ENCODE measurements at regions not wholly inside any gene's neighbourhood (a gene's known extent, or its start where the extent isn't known, plus 50 kb on each side); places are given as distances from the start of the nearest gene placed in this dataset.

DNA sequence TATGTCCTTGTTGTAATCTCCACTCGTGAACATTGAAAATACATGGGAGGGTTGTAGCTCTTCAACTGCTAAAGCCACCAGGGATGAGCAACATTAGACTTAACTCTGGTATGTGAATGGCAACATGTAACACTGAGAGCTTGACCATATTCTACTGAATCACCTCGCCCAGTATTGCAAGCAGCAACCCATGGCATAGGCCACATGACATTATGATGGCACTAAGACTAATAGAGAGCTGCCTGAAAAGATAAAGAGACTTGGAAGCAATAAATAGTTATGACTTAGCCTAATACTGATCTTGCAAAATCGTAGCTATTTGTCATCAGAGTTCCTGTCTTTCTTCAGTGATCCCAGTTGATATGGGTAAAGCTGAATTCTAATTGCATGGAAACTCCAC is 108.4 kb upstream of the NREP start:
- H3K79me2 ChIP-seq (replicated peaks; ENCODE audit: insufficient read depth, low read length), result no peaks in the 10 kb centered on the region
- no peak overlapping the region for H3K4me3 ChIP-seq (ENCODE audit: low read length)
- H3K4me2 ChIP-seq (ENCODE audit: low read length), result no peak overlapping the region
- no peaks in the 10 kb centered on the region for H3K27me3 ChIP-seq (ENCODE audit: insufficient read depth, low read depth, low read length)
- H3K27ac ChIP-seq (ENCODE audit: low read length), result no peak overlapping the region
- no peaks in the 10 kb centered on the region for H3K9me3 ChIP-seq (ENCODE audit: low read length)
- H3K9me2 ChIP-seq (ENCODE audit: insufficient read depth, low read length), result no peaks in the 10 kb centered on the region
- H3F3A ChIP-seq (ENCODE audit: insufficient read depth, low read length, poor library complexity, severe bottlenecking), result no peaks in the 10 kb centered on the region
- no peaks in the 10 kb centered on the region for H4K20me1 ChIP-seq (ENCODE audit: insufficient read depth)
- no peak overlapping the region for H2AFZ ChIP-seq (ENCODE audit: low read depth, low read length)
- TF ChIP-seq RAD21 (conservative IDR thresholded peaks at IDR 0.05) (no peak), EP300 (conservative IDR thresholded peaks at IDR 0.05; ENCODE audit: poor library complexity, severe bottlenecking) (no peak), MXI1 (conservative IDR thresholded peaks at IDR 0.05; ENCODE audit: poor library complexity, severe bottlenecking) (no peak), POLR2AphosphoS5 (IDR thresholded peaks at IDR 0.05) (no peak), SMC3 (conservative IDR thresholded peaks at IDR 0.05; ENCODE audit: poor library complexity) (no peak), EZH2 (IDR thresholded peaks at IDR 0.05; ENCODE audit: borderline replicate concordance, insufficient read depth, low read length, poor library complexity, severe bottlenecking) (no peak), TAF1 (IDR thresholded peaks at IDR 0.05; ENCODE audit: low read depth) (no peak)
- TF ChIP-seq, protein P1, sequence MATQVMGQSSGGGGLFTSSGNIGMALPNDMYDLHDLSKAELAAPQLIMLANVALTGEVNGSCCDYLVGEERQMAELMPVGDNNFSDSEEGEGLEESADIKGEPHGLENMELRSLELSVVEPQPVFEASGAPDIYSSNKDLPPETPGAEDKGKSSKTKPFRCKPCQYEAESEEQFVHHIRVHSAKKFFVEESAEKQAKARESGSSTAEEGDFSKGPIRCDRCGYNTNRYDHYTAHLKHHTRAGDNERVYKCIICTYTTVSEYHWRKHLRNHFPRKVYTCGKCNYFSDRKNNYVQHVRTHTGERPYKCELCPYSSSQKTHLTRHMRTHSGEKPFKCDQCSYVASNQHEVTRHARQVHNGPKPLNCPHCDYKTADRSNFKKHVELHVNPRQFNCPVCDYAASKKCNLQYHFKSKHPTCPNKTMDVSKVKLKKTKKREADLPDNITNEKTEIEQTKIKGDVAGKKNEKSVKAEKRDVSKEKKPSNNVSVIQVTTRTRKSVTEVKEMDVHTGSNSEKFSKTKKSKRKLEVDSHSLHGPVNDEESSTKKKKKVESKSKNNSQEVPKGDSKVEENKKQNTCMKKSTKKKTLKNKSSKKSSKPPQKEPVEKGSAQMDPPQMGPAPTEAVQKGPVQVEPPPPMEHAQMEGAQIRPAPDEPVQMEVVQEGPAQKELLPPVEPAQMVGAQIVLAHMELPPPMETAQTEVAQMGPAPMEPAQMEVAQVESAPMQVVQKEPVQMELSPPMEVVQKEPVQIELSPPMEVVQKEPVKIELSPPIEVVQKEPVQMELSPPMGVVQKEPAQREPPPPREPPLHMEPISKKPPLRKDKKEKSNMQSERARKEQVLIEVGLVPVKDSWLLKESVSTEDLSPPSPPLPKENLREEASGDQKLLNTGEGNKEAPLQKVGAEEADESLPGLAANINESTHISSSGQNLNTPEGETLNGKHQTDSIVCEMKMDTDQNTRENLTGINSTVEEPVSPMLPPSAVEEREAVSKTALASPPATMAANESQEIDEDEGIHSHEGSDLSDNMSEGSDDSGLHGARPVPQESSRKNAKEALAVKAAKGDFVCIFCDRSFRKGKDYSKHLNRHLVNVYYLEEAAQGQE (IDR thresholded peaks at IDR 0.05; ENCODE audit: borderline replicate concordance), result no peak
- TF ChIP-seq, protein P2, sequence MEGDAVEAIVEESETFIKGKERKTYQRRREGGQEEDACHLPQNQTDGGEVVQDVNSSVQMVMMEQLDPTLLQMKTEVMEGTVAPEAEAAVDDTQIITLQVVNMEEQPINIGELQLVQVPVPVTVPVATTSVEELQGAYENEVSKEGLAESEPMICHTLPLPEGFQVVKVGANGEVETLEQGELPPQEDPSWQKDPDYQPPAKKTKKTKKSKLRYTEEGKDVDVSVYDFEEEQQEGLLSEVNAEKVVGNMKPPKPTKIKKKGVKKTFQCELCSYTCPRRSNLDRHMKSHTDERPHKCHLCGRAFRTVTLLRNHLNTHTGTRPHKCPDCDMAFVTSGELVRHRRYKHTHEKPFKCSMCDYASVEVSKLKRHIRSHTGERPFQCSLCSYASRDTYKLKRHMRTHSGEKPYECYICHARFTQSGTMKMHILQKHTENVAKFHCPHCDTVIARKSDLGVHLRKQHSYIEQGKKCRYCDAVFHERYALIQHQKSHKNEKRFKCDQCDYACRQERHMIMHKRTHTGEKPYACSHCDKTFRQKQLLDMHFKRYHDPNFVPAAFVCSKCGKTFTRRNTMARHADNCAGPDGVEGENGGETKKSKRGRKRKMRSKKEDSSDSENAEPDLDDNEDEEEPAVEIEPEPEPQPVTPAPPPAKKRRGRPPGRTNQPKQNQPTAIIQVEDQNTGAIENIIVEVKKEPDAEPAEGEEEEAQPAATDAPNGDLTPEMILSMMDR (IDR thresholded peaks at IDR 0.05; ENCODE audit: poor library complexity, severe bottlenecking), result no peak
- H3K36me3 ChIP-seq (ENCODE audit: insufficient read depth, low read length), result no peaks in the 10 kb centered on the region
- no peak overlapping the region for H3K9ac ChIP-seq (ENCODE audit: low read length)

DNA sequence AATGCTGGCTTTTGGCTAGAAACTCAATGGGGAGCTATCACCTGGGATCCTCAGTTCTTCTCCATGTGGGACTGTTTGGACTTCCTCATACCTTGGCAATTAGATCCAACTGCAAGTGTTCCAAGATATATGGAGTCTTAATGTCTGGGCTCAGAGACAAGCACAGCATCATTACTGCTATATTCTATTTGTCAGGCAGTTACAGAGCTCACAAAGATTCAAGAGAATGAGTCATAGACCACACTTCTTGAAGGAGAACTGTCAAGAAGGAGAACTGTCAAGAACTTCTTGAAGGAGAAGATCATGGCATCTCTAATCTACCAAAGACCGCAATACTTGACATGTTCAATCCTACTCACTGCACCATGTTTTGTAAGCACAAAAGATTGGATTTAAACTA is 106.8 kb upstream of the NREP start:
- no peak overlapping the region for H2AFZ ChIP-seq (ENCODE audit: low read depth, low read length)
- no peaks in the 10 kb centered on the region for H3K9me3 ChIP-seq (ENCODE audit: low read length)
- H3K4me2 ChIP-seq (ENCODE audit: low read length), result no peak overlapping the region
- no peaks in the 10 kb centered on the region for H4K20me1 ChIP-seq (ENCODE audit: insufficient read depth)
- H3F3A ChIP-seq (ENCODE audit: insufficient read depth, low read length, poor library complexity, severe bottlenecking), result no peaks in the 10 kb centered on the region
- no peak overlapping the region for H3K27ac ChIP-seq (ENCODE audit: low read length)
- no peak overlapping the region for H3K4me3 ChIP-seq (ENCODE audit: low read length)
- H3K79me2 ChIP-seq (replicated peaks; ENCODE audit: insufficient read depth, low read length), result no peaks in the 10 kb centered on the region
- no peak overlapping the region for H3K9ac ChIP-seq (ENCODE audit: low read length)
- no peak for TF ChIP-seq MXI1 (conservative IDR thresholded peaks at IDR 0.05; ENCODE audit: poor library complexity, severe bottlenecking)
- no peak for TF ChIP-seq POLR2AphosphoS5 (IDR thresholded peaks at IDR 0.05)
- TF ChIP-seq, protein P2 (IDR thresholded peaks at IDR 0.05; ENCODE audit: poor library complexity, severe bottlenecking), result no peak
- no peak for TF ChIP-seq RAD21 (conservative IDR thresholded peaks at IDR 0.05)
- TF ChIP-seq EP300 (conservative IDR thresholded peaks at IDR 0.05; ENCODE audit: poor library complexity, severe bottlenecking), result no peak
- TF ChIP-seq, protein P1 (IDR thresholded peaks at IDR 0.05; ENCODE audit: borderline replicate concordance), result no peak
- TF ChIP-seq SMC3 (conservative IDR thresholded peaks at IDR 0.05; ENCODE audit: poor library complexity), result no peak
- no peak for TF ChIP-seq EZH2 (IDR thresholded peaks at IDR 0.05; ENCODE audit: borderline replicate concordance, insufficient read depth, low read length, poor library complexity, severe bottlenecking)
- TF ChIP-seq TAF1 (IDR thresholded peaks at IDR 0.05; ENCODE audit: low read depth), result no peak
- no peaks in the 10 kb centered on the region for H3K9me2 ChIP-seq (ENCODE audit: insufficient read depth, low read length)
- no peaks in the 10 kb centered on the region for H3K27me3 ChIP-seq (ENCODE audit: insufficient read depth, low read depth, low read length)
- no peaks in the 10 kb centered on the region for H3K36me3 ChIP-seq (ENCODE audit: insufficient read depth, low read length)

All from neural cell (in vitro differentiated cells).